Naive B cell (primary cell): ENCODE measurements at regions not wholly inside any gene's neighbourhood (a gene's known extent, or its start where the extent isn't known, plus 50 kb on each side); places are given as distances from the start of the nearest gene placed in this dataset.
"Not testable (repeated sequence)": the region's sequence is repeated elsewhere in the genome, so short reads cannot be mapped to it uniquely, and the experiment has no call there.

ENCODE experiments used
- ATAC-seq, 2 donors: fragments of 150-1000 bp; cut with Tn5 transposase; 2 replicates each; pipeline ENCODE4 v1.10.0; 2021; ENCODE audit warnings: low read depth in 2 of 2, mild to moderate bottlenecking in 2 of 2, moderate library complexity in 2 of 2
- DNase-seq: peaks from one replicate; pipeline ENCODE4 v3.0.0; 2022
- H3K27ac Mint-ChIP-seq, 6 donors: one replicate each; pipeline ENCODE4 v1.8.0; 2020 to 2022; ENCODE audit warnings: mild to moderate bottlenecking in 6 of 6, mixed read lengths in 6 of 6, moderate library complexity in 5 of 6, inconsistent platforms in 2 of 6
- H3K27me3 Mint-ChIP-seq, 3 donors: one replicate each; pipeline ENCODE4 v1.8.0; 2021 to 2022; ENCODE audit warnings: mixed read lengths in 3 of 3, mild to moderate bottlenecking in 1 of 3
- H3K36me3 Mint-ChIP-seq, 2 donors: one replicate each; pipeline ENCODE4 v1.8.0; 2020 to 2022; ENCODE audit warnings: mixed read lengths in 2 of 2, inconsistent platforms in 1 of 2, mild to moderate bottlenecking in 1 of 2
- H3K4me1 Mint-ChIP-seq, 3 donors: one replicate each; pipeline ENCODE4 v1.8.0; 2020 to 2022; ENCODE audit warnings: mixed read lengths in 3 of 3, inconsistent platforms in 1 of 3, mild to moderate bottlenecking in 1 of 3, moderate library complexity in 1 of 3
- H3K4me3 Mint-ChIP-seq, 8 donors: one replicate each; pipeline ENCODE4 v1.8.0; 2020 to 2022; ENCODE audit warnings: mild to moderate bottlenecking in 8 of 8, mixed read lengths in 8 of 8, moderate library complexity in 8 of 8, inconsistent platforms in 2 of 8
- H3K9me3 Mint-ChIP-seq, 7 donors: one replicate each; pipeline ENCODE4 v1.8.0; 2020 to 2022; ENCODE audit warnings: mixed read lengths in 7 of 7, mild to moderate bottlenecking in 5 of 7, inconsistent platforms in 2 of 7, moderate library complexity in 1 of 7

GRCh38 chr1:146883190-146883589 lies 54.9 kb upstream of the NBPF12 start:
- H3K4me1 Mint-ChIP-seq, DNase-seq, ATAC-seq, H3K27ac Mint-ChIP-seq, H3K9me3 Mint-ChIP-seq, H3K36me3 Mint-ChIP-seq, H3K27me3 Mint-ChIP-seq, H3K4me3 Mint-ChIP-seq: not testable (repeated sequence)

GRCh38 chr1:146881096-146881495 lies 57.0 kb upstream of the NBPF12 start:
- not testable (repeated sequence) for H3K9me3 Mint-ChIP-seq, DNase-seq, H3K4me1 Mint-ChIP-seq, H3K27me3 Mint-ChIP-seq, H3K36me3 Mint-ChIP-seq, ATAC-seq, H3K4me3 Mint-ChIP-seq, H3K27ac Mint-ChIP-seq

GRCh38 chr1:146863799-146864319 lies 74.3 kb upstream of the NBPF12 start:
- H3K27me3 Mint-ChIP-seq, ATAC-seq, DNase-seq, H3K9me3 Mint-ChIP-seq, H3K4me1 Mint-ChIP-seq, H3K27ac Mint-ChIP-seq, H3K4me3 Mint-ChIP-seq, H3K36me3 Mint-ChIP-seq: not testable (repeated sequence)

GRCh38 chr1:146853147-146853546 lies 85.0 kb upstream of the NBPF12 start:
- not testable (repeated sequence) for H3K4me3 Mint-ChIP-seq, DNase-seq, H3K4me1 Mint-ChIP-seq, H3K27ac Mint-ChIP-seq, H3K9me3 Mint-ChIP-seq, ATAC-seq, H3K27me3 Mint-ChIP-seq, H3K36me3 Mint-ChIP-seq

- H3K27ac Mint-ChIP-seq, H3K36me3 Mint-ChIP-seq, ATAC-seq, H3K27me3 Mint-ChIP-seq, H3K9me3 Mint-ChIP-seq, DNase-seq, H3K4me1 Mint-ChIP-seq, H3K4me3 Mint-ChIP-seq: not testable (repeated sequence)
These were observed 87.7 kb upstream of the NBPF12 start for GRCh38 chr1:146850352-146850889.

- H3K27me3 Mint-ChIP-seq, ATAC-seq, H3K4me1 Mint-ChIP-seq, H3K9me3 Mint-ChIP-seq, H3K27ac Mint-ChIP-seq, H3K4me3 Mint-ChIP-seq, H3K36me3 Mint-ChIP-seq, DNase-seq: not testable (repeated sequence)
These were observed 99.4 kb upstream of the NBPF12 start for GRCh38 chr1:146838725-146839124.

- not testable (repeated sequence) for H3K36me3 Mint-ChIP-seq, H3K4me3 Mint-ChIP-seq, H3K27me3 Mint-ChIP-seq, H3K9me3 Mint-ChIP-seq, H3K27ac Mint-ChIP-seq, H3K4me1 Mint-ChIP-seq, ATAC-seq, DNase-seq
These were observed 111.2 kb upstream of the NBPF12 start for GRCh38 chr1:146826957-146827356.

- not testable (repeated sequence) for H3K27ac Mint-ChIP-seq, H3K36me3 Mint-ChIP-seq, DNase-seq, H3K9me3 Mint-ChIP-seq, H3K4me3 Mint-ChIP-seq, H3K4me1 Mint-ChIP-seq, ATAC-seq
- peaks cover 0 to 10% (median 7%) of the 10 kb centered on the region in 3 donors for H3K27me3 Mint-ChIP-seq
These were observed 143.9 kb upstream of the NBPF12 start for GRCh38 chr1:146794236-146794635.

- ATAC-seq, H3K9me3 Mint-ChIP-seq, H3K36me3 Mint-ChIP-seq, DNase-seq, H3K4me3 Mint-ChIP-seq, H3K27ac Mint-ChIP-seq, H3K4me1 Mint-ChIP-seq: not testable (repeated sequence)
- H3K27me3 Mint-ChIP-seq = peaks cover 0 to 10% (median 7%) of the 10 kb centered on the region in 3 donors
These were observed 145.4 kb upstream of the NBPF12 start for GRCh38 chr1:146792725-146793124.

GRCh38 chr1:146784212-146784940 lies 153.7 kb upstream of the NBPF12 start:
- DNase-seq, H3K9me3 Mint-ChIP-seq, H3K27ac Mint-ChIP-seq, H3K36me3 Mint-ChIP-seq, ATAC-seq, H3K4me1 Mint-ChIP-seq, H3K4me3 Mint-ChIP-seq: not testable (repeated sequence)
- H3K27me3 Mint-ChIP-seq = peaks cover 0 to 15% (median 6%) of the 10 kb centered on the region in 3 donors

GRCh38 chr1:146781235-146781634 lies 156.9 kb upstream of the NBPF12 start:
- not testable (repeated sequence) for H3K36me3 Mint-ChIP-seq, H3K9me3 Mint-ChIP-seq, H3K4me3 Mint-ChIP-seq, DNase-seq, ATAC-seq, H3K4me1 Mint-ChIP-seq, H3K27ac Mint-ChIP-seq
- H3K27me3 Mint-ChIP-seq = peaks cover 0 to 15% (median 6%) of the 10 kb centered on the region in 3 donors

- not testable (repeated sequence) for ATAC-seq, H3K36me3 Mint-ChIP-seq, DNase-seq, H3K4me3 Mint-ChIP-seq, H3K27ac Mint-ChIP-seq, H3K9me3 Mint-ChIP-seq, H3K4me1 Mint-ChIP-seq
- peaks cover 0 to 15% (median 6%) of the 10 kb centered on the region in 3 donors for H3K27me3 Mint-ChIP-seq
These were observed 160.1 kb upstream of the NBPF12 start for GRCh38 chr1:146777826-146778602.

GRCh38 chr1:146774988-146775387 lies 163.1 kb upstream of the NBPF12 start:
- H3K27ac Mint-ChIP-seq, H3K9me3 Mint-ChIP-seq, H3K4me3 Mint-ChIP-seq, DNase-seq, H3K36me3 Mint-ChIP-seq, H3K27me3 Mint-ChIP-seq, H3K4me1 Mint-ChIP-seq, ATAC-seq: not testable (repeated sequence)

GRCh38 chr1:146774271-146774670 lies 163.9 kb upstream of the NBPF12 start:
- not testable (repeated sequence) for H3K27ac Mint-ChIP-seq, H3K4me1 Mint-ChIP-seq, H3K4me3 Mint-ChIP-seq, H3K36me3 Mint-ChIP-seq, H3K9me3 Mint-ChIP-seq, DNase-seq, H3K27me3 Mint-ChIP-seq, ATAC-seq
